DMS79 (cell line): ENCODE measurements at regions not wholly inside any gene's neighbourhood (a gene's known extent, or its start where the extent isn't known, plus 50 kb on each side); places are given as distances from the start of the nearest gene placed in this dataset.

ENCODE experiments used
- DNase-seq: peaks from one replicate; lab custom pipeline; 2025; lab: John Stamatoyannopoulos, UW

- no peak for DNase-seq
Measured at GRCh38 chr13:44219577-44220548, 153.8 kb upstream of the SERP2 start.

- peak; percentile 57 for DNase-seq
Measured at GRCh38 chr13:44220948-44221347, 152.7 kb upstream of the SERP2 start.

GRCh38 chr13:44221657-44222056, 152.0 kb upstream of the SERP2 start:
- no peak for DNase-seq

GRCh38 chr13:44223770-44224444, 149.7 kb upstream of the SERP2 start:
- DNase-seq, result peak; percentile 62

GRCh38 chr13:44224450-44225149, 149.0 kb upstream of the SERP2 start:
- no peak for DNase-seq

- DNase-seq, result no peak
Measured at GRCh38 chr13:44229371-44230030, 144.1 kb upstream of the SERP2 start.

GRCh38 chr13:44230071-44230470, 143.6 kb upstream of the SERP2 start:
- no peak for DNase-seq

- no peak for DNase-seq
Measured at GRCh38 chr13:44230736-44231135, 142.9 kb upstream of the SERP2 start.

GRCh38 chr13:44231786-44232516, 141.7 kb upstream of the SERP2 start:
- no peak for DNase-seq

GRCh38 chr13:44232774-44233173, 140.8 kb upstream of the SERP2 start:
- no peak for DNase-seq

- DNase-seq, result no peak
Measured at GRCh38 chr13:44234566-44234965, 139.1 kb upstream of the SERP2 start.

GRCh38 chr13:44236370-44236769, 137.3 kb upstream of the SERP2 start:
- no peak for DNase-seq

- no peak for DNase-seq
Measured at GRCh38 chr13:44236801-44237207, 136.8 kb upstream of the SERP2 start.

GRCh38 chr13:44237276-44237767, 136.3 kb upstream of the SERP2 start:
- no peak for DNase-seq

- no peak for DNase-seq
Measured at GRCh38 chr13:44237881-44238421, 135.7 kb upstream of the SERP2 start.

- no peak for DNase-seq
Measured at GRCh38 chr13:44240611-44241145, 132.9 kb upstream of the SERP2 start.

GRCh38 chr13:44241638-44242037, 132.0 kb upstream of the SERP2 start:
- DNase-seq, result no peak

- DNase-seq, result no peak
Measured at GRCh38 chr13:44242766-44243165, 130.9 kb upstream of the SERP2 start.

- DNase-seq, result no peak
Measured at GRCh38 chr13:44243198-44243857, 130.3 kb upstream of the SERP2 start.

- no peak for DNase-seq
Measured at GRCh38 chr13:44244288-44244687, 129.3 kb upstream of the SERP2 start.
